GM23338 (cell line): ENCODE measurements at regions not wholly inside any gene's neighbourhood (a gene's known extent, or its start where the extent isn't known, plus 50 kb on each side); places are given as distances from the start of the nearest gene placed in this dataset.

Source experiments
- CTCF ChIP-seq, 2 experiments: fragments of 200-600 bp in 1 of 2; sonication (generic) in 1 of 2; conservative IDR thresholded peaks; 2 replicates each; pipeline versions ENCODE4 v1.5.1 to v1.6.1; 2016 to 2017; ENCODE audit warnings: antibody characterized with exemption in 2 of 2, low read depth in 2 of 2, mild to moderate bottlenecking in 2 of 2, moderate library complexity in 1 of 2
- POLR2AphosphoS5 ChIP-seq: IDR thresholded peaks from 2 replicates; pipeline ENCODE4 v1.6.1; 2016; ENCODE audit warnings: antibody characterized with exemption, low read depth

- no peak for TF ChIP-seq CTCF (conservative IDR thresholded peaks at IDR 0.05; ENCODE audit: low read depth in 2 of 2)
- no peak for TF ChIP-seq POLR2AphosphoS5
Measured at GRCh38 chr1:25047506-25048240, 117.6 kb upstream of the RUNX3 start.
